GM18907 (cell line): ENCODE measurements at regions not wholly inside any gene's neighbourhood (a gene's known extent, or its start where the extent isn't known, plus 50 kb on each side); places are given as distances from the start of the nearest gene placed in this dataset.

Source experiments
- ATAC-seq: cut with Tn5 transposase; IDR thresholded peaks from one replicate; pipeline ENCODE4 v1.9.1; 2021; ENCODE audit warnings: mild to moderate bottlenecking, moderate library complexity; ENCODE audit not compliant: unreplicated experiment

DNA sequence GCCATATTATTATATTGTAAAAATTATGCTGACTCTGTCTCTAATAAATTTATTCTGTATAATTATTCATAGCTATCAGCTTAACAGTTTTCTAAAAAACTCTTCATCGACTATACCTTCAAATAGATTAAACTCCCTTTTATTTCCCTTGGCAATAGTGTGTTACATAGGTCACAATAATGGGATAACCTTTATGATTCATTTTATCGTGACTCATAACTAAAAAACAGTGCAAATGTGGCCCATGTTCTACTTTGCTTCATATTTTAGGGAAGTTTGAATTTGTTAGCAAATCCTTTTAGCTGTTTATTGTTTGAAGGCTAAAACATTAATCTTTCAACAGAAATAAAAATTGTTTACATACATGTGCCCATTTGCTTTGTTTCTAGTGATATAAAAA lies 783.2 kb upstream of the CDH2 start:
- no peak for ATAC-seq

DNA sequence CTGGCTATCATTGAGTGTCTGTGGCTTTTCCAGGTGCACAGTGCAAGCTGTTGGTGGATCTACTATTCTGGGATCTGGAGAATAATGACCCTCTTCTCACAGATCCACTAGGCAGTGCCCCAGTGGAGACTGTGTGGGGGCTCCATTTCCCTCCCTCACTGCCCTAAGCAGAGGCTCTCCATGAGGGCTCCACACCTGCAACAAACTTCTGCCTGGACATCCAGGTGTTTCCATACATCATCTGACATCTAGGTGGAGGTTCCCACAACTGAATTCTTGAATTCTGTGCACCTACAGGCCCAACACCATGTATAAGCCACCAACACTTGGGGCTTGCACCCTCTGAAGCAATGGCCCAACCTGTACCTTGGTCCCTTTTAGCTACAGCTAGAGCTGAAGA lies 775.4 kb upstream of the CDH2 start:
- ATAC-seq, result no peak

DNA sequence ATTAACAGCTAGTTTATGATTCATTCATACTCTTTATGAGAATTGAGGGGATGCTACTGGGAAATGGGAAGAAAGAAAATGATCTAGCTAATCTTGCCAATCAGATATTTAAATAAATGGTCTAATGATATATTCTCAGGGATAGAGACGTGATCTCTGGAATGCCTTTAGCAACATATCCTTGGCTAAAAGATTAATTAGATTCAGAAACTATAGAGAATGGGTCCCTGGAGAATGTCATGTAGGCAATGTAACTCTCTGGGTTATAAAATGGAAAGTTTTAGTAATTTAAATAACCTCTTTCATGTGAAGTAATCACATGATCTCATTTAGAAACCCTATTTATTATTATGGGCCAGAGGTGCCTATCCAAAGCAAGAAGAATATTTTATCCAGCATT lies 771.0 kb upstream of the CDH2 start:
- ATAC-seq, result no peak

DNA sequence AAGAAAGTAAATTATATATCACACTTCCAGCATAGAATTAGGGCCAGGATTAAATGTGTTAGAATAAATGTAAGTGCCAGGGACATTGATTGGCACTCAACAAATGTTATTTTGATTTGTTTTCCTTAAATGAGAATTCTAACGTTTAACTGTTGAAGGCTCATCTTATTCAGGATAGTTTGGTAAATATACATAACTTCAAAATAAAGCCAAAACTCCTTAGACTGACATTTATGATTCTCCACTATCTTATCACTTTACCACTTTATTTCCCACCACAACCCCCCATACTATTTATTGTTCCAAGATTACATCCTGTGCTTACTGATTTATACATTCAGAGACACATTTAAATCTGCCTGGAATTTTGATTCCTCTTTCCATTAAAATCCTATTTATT lies 769.5 kb upstream of the CDH2 start:
- no peak for ATAC-seq

DNA sequence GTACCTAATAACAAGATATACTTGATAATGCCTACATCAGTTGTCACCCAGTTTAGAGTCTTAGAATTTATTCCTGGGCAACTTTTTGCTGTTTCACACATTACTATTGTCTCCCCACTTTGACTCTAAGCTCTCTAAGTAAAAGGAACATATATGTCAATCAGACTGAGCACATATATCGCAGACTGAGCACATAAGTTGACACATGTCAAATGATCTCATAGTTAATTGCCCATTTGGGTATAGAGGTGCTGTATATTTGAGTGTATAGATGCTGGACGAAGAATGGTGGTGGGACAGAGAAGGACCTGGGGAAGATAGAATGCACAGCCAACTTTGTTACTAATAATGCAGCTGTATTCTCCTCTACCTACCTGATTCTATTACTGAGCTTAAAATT lies 746.0 kb upstream of the CDH2 start:
- no peak for ATAC-seq

DNA sequence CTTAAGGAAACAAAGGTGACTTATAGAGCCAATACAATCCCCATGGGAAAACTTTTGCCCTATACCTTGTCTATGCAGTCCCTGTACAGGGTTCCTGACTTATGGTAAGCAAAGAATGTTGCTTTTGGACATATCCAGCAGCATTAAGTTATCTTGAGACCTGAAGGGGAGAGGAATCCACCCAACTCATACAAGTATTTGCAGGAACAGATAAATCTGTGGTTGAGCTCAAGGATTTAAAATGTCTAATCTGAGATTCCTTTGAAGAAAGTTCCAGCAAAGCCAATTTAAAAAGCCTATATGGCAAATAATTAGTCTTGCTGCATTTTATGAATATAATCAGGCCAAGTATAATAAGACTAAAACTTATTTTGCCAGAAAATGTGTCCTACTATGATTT lies 739.5 kb upstream of the CDH2 start:
- no peak for ATAC-seq

DNA sequence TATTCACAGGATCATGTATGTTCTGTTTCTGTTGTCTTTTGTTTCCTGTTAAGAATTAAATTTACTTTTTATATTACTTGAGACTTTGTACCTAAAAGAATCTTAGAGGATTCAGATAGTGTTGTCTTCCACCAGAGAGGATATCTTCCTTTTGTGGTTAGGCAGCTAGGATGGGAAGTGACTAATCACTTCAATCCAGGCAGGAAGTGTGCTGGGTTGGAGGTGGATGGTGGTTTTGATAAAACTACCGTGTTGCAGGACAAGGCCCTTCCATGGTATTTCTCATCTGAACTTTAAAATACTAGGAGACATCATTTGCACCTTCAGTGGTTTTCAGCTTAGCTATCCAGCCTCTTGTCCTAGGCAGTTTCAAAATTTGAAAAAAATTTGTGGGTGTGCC lies 728.6 kb upstream of the CDH2 start:
- no peak for ATAC-seq

DNA sequence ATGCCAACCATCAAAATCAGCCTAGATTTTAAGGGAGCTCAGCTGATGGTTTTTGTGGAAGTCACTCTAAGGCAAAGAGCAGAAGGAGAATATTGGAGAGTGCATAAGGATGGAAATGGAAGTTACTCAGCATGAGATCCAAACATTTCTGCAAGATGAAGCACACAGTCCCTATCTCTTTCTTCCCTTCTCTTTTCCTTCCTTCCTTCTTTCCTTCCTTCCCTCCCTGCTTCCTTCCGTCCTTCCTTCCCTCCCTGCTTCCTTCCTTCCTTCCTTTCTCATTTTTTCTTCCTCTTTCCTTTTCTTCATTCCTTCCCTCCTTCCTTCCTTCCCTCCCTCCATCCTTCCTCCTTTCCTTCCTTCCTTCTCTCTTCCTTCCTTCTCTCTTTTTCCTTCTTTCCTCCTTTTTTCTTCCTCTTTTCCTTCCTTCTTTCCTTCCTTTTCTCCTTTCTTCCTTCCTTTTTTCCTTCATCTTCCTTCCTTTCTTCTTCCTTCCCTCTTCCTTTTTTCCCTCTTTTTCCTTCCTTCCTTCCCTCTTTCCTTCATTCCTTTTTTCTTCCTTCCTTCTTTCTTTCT lies 727.9 kb upstream of the CDH2 start:
- no peak for ATAC-seq

DNA sequence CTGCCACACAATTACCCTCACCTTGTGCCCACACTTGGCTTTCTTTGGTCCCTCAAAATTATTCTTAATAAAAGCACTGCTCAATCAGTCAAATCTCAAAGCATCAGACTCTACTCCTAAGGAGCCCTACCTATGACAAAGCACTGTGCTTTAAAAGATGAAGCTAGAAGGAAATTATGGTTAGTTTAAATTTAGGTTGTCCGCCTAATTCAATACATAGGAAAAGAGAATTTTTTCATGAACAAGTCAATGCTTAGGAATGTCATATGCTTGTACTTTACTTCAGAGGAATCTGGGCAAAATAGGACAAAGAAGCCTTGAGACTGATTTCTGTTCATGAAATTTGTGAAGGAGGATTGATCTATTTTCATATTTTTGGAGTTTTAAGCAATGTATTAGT lies 726.4 kb upstream of the CDH2 start:
- ATAC-seq, result no peak

DNA sequence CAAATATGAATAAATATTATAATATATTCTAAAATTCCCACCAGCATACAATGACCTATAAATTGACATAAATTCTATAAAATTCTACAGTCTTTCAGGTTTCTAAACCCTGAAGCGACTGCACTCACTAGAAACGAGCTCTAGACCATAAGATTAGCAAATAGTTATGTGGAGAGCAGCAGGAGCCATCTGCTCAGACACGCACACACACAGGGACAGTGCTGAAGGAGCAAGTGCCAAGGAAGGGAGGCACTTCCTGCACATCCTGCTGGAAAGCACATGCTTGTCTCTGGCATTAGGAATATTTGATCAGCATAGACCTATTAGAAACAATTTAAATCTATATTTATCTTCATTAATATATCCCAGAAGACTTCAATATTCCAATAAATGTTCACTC lies 713.9 kb upstream of the CDH2 start:
- ATAC-seq, result no peak

DNA sequence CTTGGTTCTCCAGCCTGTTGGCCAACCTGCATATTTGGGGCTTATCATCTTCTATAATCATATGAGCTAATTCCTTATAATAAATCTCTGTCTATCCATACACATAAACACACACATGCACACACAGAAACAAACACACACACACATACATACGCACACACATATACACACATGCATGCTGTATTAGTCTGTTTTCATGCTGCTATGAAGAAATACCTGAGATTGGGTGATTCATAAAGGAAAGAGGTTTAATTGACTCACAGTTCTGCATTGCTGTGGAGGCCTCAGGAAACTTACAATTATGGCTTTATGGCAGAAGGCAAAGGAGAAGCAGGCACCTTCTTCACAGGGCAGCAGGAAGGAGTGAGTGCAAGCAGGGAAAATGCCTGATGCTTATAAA lies 707.4 kb upstream of the CDH2 start:
- ATAC-seq, result no peak

DNA sequence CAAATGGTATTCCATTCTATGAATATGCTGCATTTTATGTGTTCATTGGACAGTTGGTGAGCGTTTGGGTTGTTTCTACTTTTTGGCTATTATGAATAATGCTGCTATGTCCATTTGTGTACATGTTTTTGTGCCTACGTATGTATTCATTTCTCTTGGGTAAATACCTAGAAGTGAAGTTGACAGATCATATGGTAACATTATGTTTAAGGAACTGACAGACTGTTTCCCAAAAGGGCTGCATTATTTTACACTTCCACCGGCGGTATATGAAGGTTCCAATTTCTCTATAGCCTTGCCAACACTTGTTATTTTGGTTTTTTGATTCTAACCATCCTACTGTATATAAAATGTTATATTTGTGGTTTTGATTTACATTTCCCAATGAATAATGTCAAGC lies 703.9 kb upstream of the CDH2 start:
- no peak for ATAC-seq

DNA sequence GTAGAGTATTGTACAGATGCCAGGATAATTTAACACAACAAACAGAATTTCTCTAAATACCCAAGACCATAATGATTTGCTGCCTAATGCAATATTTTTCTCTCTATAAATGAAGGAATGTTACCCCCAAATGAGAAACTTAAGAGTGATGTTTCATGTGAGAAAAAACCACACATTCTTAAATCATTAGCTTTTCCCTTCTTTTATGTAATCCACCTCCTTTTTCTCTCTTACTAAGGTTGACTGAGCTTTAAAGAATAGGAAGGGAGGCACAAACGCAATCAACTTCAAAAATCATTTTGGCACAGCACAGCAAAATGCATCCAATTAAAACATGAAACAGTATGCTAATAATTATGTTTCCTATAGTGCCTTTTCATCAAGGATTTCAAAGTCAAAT lies 698.1 kb upstream of the CDH2 start:
- no peak for ATAC-seq

DNA sequence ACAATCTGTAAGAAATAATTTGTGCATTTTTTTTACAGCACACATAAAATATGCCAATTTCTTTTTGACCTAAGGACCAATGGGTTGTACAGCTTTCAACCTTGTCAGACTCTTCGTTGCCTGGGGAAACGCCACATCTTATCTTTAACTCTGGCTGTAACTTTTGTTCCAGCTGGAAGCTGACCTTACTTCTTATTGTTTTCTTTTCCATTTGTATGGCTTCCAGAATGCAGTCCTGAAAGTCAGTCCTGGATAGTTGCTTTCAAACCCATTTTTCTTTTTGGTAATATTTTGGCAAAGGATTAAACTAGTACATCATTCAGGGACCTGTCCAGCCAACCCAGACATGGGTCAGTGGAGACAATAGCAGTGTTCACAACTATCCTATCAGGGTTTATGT lies 686.5 kb upstream of the CDH2 start:
- ATAC-seq, result no peak

DNA sequence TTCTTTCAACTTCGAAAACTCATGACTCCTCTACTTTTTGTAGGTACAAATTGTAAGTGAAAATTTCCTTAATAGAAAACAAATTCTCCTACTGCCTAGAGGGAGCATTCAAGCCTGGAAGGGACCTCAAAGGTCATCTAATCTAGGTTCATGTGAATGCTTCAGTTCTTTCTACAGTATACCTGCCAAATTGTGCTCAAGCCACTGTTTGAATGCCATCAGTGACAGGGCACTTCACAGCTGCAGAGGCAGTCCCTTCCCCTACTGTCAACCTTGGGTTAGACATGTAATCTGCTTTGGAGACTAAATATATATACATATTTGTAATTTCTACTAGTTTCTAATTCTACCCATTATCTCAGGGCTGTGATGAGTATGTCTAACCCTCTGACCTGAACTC lies 681.3 kb upstream of the CDH2 start:
- no peak for ATAC-seq

DNA sequence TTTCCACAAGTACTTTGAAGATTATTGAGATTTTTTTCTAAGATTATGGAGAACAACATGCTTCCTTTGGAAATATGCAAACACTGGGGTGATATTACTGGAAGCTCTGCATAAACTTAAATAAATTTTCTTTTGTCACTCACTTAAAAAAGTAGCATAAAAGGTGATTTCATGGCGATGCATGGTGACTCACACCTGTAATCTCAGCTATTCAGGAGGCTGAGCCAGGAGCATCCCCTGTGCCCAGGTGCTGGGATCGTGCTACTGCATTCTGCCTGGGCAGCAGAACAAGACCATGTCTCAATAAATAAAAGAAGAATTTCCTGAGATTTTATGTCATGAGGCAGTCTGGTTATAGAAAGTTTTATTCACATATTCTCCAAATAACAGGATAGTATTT lies 679.1 kb upstream of the CDH2 start:
- no peak for ATAC-seq

DNA sequence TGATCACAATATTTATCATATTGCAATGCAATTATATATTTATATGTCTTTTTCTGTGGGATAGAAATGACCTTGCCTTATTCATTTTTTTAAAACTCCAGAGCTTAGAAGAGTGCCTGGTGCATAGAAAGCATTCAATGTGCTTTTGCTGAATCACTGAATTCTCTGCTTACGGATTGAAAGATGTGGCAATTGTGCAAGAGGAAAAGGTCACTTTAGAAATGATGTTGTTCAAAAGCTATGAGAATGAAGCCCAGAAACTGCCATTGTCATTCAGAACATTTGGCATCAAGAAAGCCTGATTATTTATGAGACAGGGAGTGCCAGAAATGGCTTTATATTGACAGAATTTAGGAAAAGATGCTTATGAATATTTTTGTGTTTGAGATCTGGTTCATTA lies 678.6 kb upstream of the CDH2 start:
- no peak for ATAC-seq

DNA sequence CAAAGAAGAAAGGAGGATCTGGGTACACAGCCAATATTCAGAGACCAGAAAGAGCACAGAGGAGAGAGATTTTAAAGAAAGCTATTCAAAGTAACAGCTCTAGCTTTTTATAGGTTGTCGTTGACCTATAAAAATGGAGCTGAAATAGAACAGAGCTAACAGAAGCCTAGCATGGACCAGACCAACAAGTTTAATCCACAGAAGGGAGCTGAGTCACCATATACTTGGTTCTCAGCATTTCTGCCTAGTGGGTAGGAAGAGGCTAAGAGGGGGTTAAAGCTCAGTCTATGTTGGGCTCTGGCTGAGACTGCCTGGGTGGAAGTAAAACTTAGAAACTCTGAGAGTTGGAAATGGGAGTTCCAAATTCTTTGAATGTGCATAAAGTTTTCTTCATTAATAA lies 678.0 kb upstream of the CDH2 start:
- ATAC-seq, result no peak

DNA sequence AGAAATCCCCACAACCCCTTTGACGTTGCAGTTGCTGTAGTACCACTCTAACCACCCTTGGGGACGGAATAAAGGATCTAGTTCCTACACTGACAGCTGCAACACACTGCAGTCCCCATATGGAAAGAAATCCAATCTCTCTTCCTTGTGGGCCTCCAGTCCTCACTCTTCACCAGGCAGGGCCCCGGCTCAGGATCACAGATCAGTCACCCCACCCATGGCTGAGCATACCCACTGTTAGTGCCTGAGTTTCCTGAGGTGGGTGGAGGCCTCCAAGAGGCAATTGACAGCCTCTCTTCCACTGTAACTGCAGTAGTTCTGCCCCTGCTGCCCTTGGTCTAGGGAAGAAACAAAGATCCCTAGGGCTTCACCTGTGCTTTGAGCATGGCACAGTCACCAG lies 670.0 kb upstream of the CDH2 start:
- no peak for ATAC-seq

DNA sequence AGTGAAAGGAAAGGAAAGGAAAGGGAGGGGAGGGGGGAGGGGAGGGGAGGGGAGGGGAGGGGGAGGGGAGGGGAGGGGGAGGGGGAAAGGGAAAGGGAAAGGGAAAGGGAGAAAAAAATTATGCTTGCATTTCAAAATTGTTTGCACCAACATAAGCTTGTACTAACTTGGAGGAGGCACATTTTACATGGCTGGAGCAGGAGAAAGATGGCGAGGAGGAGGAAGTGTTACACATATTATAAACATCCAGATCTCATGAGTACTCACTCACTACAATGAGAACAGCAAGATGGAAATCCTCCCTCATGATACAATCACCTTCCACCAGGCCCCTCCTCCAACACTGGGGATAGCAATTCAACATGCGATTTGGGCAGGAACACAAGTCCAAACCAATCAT lies 660.2 kb upstream of the CDH2 start:
- no peak for ATAC-seq

DNA sequence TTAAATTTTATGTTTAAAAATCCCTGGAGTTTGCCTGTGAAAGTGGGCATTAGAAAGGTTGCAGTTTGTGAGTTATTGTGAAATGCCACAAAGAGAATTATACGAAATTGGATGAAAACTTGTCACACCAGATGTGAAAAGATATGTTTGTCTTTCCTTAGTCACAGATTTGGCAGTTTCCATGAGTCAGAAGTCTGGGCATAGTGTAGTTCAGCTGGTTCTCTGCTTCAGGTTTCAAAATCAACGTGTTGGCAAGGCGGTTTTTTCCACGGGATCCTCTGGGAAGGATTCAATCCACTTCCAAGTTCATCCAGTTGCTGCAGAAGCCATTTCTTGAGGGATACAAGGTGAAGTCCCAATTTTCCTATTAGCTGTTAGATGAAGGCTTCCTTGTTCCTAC lies 658.0 kb upstream of the CDH2 start:
- no peak for ATAC-seq

DNA sequence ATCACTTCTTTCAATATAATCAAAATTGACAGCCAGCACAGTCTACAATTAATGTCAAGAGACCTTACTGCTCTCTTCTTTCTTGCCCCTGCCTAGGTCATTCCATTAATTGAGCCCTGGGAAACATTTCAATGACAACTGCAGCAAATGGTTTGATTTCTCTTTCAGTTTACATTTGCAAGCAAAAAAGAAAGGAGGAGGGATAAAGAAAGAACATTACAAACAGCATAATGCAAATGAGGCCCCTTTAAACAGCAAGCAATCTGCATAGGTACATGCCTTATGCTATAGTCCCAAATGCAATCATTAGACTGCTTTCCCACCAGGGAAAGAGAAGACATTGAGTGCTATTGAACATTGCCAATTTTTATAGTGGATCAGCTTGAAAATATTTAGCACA lies 655.0 kb upstream of the CDH2 start:
- no peak for ATAC-seq

DNA sequence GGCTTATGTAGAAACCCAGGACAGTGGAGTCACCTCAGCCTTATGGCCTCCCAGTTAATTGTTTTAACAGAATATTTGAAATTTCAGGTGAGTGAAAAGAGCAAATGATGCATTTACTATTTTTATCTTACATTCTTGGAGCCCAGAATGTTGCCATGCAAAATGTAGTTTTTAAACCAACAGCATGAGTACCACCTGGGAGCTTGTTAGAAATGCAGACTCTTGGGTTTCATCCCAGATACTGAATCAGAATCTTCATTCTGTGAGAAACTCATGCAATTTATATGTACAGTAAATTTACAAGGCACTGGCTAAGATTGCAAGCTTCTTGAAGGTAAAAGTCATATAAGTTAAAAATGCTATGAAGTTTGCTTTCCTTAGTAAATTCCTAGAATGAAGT lies 654.5 kb upstream of the CDH2 start:
- no peak for ATAC-seq

DNA sequence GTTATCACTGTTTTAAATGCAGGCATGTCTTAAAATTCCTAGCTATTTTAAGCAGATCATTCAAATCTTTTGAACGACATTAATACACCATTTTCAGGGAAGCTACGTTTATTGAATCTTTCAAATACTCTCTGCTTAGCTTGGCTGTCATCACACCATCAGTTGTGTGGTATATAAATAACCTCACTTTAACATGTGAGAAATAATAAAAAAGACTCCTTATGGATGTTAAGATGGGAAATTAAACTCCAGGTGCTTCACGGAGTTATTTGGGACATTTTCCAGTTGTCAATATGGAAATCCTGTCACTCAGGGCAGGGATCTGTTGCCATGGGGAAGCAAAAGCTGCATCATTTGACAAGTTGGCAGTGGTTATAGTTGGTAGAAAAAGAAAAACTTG lies 649.2 kb upstream of the CDH2 start:
- ATAC-seq, result no peak
